Upper lobe of right lung (tissue), 1 donor: ENCODE measurements at regions not wholly inside any gene's neighbourhood (a gene's known extent, or its start where the extent isn't known, plus 50 kb on each side); places are given as distances from the start of the nearest gene placed in this dataset.
A peak's percentile ranks its signal among the peaks of the same experiment; 100 is the strongest.
"Not testable (repeated sequence)": the region's sequence is repeated elsewhere in the genome, so short reads cannot be mapped to it uniquely, and the experiment has no call there.

Experiments used
- ATAC-seq: fragments of 200-7000 bp; cut with Tn5 transposase; one replicate; pipeline ENCODE4 v1.9.1; 2020; ENCODE audit warnings: mild to moderate bottlenecking, moderate library complexity
- DNase-seq: peaks from one replicate; pipeline ENCODE4 v3.0.0-alpha.2; 2020
- H3K27ac ChIP-seq: fragments of 200-600 bp; one replicate; pipeline ENCODE4 v1.8.0; 2022
- H3K27me3 ChIP-seq: fragments of 200-600 bp; one replicate; pipeline ENCODE4 v1.8.0; 2022; ENCODE audit warnings: mild to moderate bottlenecking
- H3K36me3 ChIP-seq: fragments of 200-600 bp; one replicate; pipeline ENCODE4 v1.8.0; 2022
- H3K4me1 ChIP-seq: fragments of 200-600 bp; one replicate; pipeline ENCODE4 v1.8.0; 2022
- H3K4me3 ChIP-seq: fragments of 200-600 bp; one replicate; pipeline ENCODE4 v1.8.0; 2022; ENCODE audit warnings: mild to moderate bottlenecking
- H3K9me3 ChIP-seq: fragments of 200-600 bp; one replicate; pipeline ENCODE4 v1.8.0; 2022
- CTCF ChIP-seq: fragments of 200-600 bp; IDR thresholded peaks from one replicate; pipeline ENCODE4 v1.8.0; 2022; ENCODE audit warnings: antibody characterized with exemption
- intact Hi-C: fragments of 100-400 bp; cut with DNase I; formaldehyde crosslinking; loops from one replicate; pipeline ENCODE4 v1.11.0; 2022
- donor health status: DM: no; HTN: yes; CAD: no; lungs with severe emphysema.

- Histone ChIP-seq H3K27me3 (no peaks in the 10 kb centered on the region), H3K36me3 (no peaks in the 10 kb centered on the region), H3K4me1 (no peaks in the 10 kb centered on the region), H3K9me3 (no peaks in the 10 kb centered on the region), H3K27ac (no peak overlapping the region), H3K4me3 (no peak overlapping the region)
- DNase-seq (no peak), ATAC-seq (no peak)
- intact Hi-C loops: no loop called here
- no peak for TF ChIP-seq CTCF
Measured at GRCh38 chr9:22227986-22228385, 218.6 kb upstream of the DMRTA1 start.

- H3K4me3 ChIP-seq: no peak overlapping the region
- H3K27me3 ChIP-seq: no peaks in the 10 kb centered on the region
- H3K36me3 ChIP-seq: no peaks in the 10 kb centered on the region
- ATAC-seq: no peak
- H3K9me3 ChIP-seq: no peaks in the 10 kb centered on the region
- intact Hi-C loops: no loop called here
- H3K27ac ChIP-seq: no peak overlapping the region
- peak; percentile 35 for TF ChIP-seq CTCF
- no peaks in the 10 kb centered on the region for H3K4me1 ChIP-seq
- no peak for DNase-seq
Measured at GRCh38 chr9:22228542-22228941, 218.1 kb upstream of the DMRTA1 start.

- TF ChIP-seq CTCF: no peak
- Histone ChIP-seq H3K9me3 (no peaks in the 10 kb centered on the region), H3K4me3 (no peak overlapping the region), H3K36me3 (no peaks in the 10 kb centered on the region), H3K27ac (no peak overlapping the region), H3K4me1 (no peaks in the 10 kb centered on the region), H3K27me3 (no peaks in the 10 kb centered on the region)
- DNase-seq: no peak
- intact Hi-C loops: no loop called here
- ATAC-seq: no peak
Measured at GRCh38 chr9:22229069-22229468, 217.6 kb upstream of the DMRTA1 start.

- H3K27ac ChIP-seq, intact Hi-C loops, H3K4me1 ChIP-seq, H3K9me3 ChIP-seq, H3K27me3 ChIP-seq, ATAC-seq, DNase-seq, H3K36me3 ChIP-seq, H3K4me3 ChIP-seq: not testable (repeated sequence)
Measured at GRCh38 chr9:22231309-22231708, 215.3 kb upstream of the DMRTA1 start.

- no peaks in the 10 kb centered on the region for H3K36me3 ChIP-seq
- no peak overlapping the region for H3K4me3 ChIP-seq
- no peaks in the 10 kb centered on the region for H3K4me1 ChIP-seq
- no peaks in the 10 kb centered on the region for H3K9me3 ChIP-seq
- DNase-seq: no peak
- H3K27ac ChIP-seq: no peak overlapping the region
- H3K27me3 ChIP-seq: no peaks in the 10 kb centered on the region
- intact Hi-C loops: no loop called here
- no peak for ATAC-seq
- no peak for TF ChIP-seq CTCF
Measured at GRCh38 chr9:22232971-22233370, 213.7 kb upstream of the DMRTA1 start.

- no peaks in the 10 kb centered on the region for H3K36me3 ChIP-seq
- no peak overlapping the region for H3K27ac ChIP-seq
- no peaks in the 10 kb centered on the region for H3K9me3 ChIP-seq
- TF ChIP-seq CTCF: no peak
- no peak for DNase-seq
- H3K27me3 ChIP-seq: no peaks in the 10 kb centered on the region
- no peak overlapping the region for H3K4me3 ChIP-seq
- no peaks in the 10 kb centered on the region for H3K4me1 ChIP-seq
- ATAC-seq: no peak
- intact Hi-C loops: no loop called here
Measured at GRCh38 chr9:22237497-22238363, 208.9 kb upstream of the DMRTA1 start.
